Panc1 (cell line): ENCODE measurements at regions not wholly inside any gene's neighbourhood (a gene's known extent, or its start where the extent isn't known, plus 50 kb on each side); places are given as distances from the start of the nearest gene placed in this dataset.

Experiments
- ATAC-seq: fragments of 200-7000 bp; cut with Tn5 transposase; 2 replicates; pipeline ENCODE4 v1.9.1; 2020; ENCODE audit warnings: mild to moderate bottlenecking, moderate library complexity
- BruUV-seq: library from RNA; stranded (reverse); fragments of 400-500 nt; replicated peaks from 2 replicates; lab custom pipeline; 2021; lab: Mats Ljungman, UMichigan
- CTCF ChIA-PET: fragments of 300-600 bp; sonication (Branson Sonifier 250); formaldehyde crosslinking; loops from one replicate; lab custom pipeline; 2022; ENCODE audit warnings: antibody characterized with exemption; lab: Charles Lee
- POLR2A ChIA-PET: fragments of 300-600 bp; sonication (Branson Sonifier 250); formaldehyde crosslinking; loops from one replicate; lab custom pipeline; 2022; ENCODE audit warnings: antibody characterized with exemption; lab: Charles Lee
- DNase-seq: peaks from one replicate; pipeline ENCODE4 v3.0.0-alpha.2; 2010; ENCODE audit warnings: low read depth, low spot score
- H3K27ac ChIP-seq: 2 replicates; pipeline ENCODE4 v1.5.1; 2011; ENCODE audit warnings: mild to moderate bottlenecking, low read length, inconsistent platforms
- H3K27me3 ChIP-seq: fragments of 200-500 bp; sonication (Bioruptor generic); 2 replicates; pipeline ENCODE4 v1.6.0; 2014; ENCODE audit warnings: low read length, inconsistent platforms; ENCODE audit not compliant: control insufficient read depth, insufficient read depth
- H3K36me3 ChIP-seq: fragments of 200-500 bp; sonication (Bioruptor generic); 2 replicates; pipeline ENCODE4 v1.5.1; 2014; ENCODE audit warnings: inconsistent platforms, mild to moderate bottlenecking, low read length, moderate library complexity; ENCODE audit not compliant: control insufficient read depth, insufficient read depth
- H3K4me1 ChIP-seq: 2 replicates; pipeline ENCODE4 v1.5.1; 2011; ENCODE audit warnings: inconsistent platforms, mild to moderate bottlenecking, low read length, moderate library complexity; ENCODE audit not compliant: control insufficient read depth, insufficient read depth
- H3K4me3 ChIP-seq, 2 experiments: 2 replicates each; pipeline ENCODE4 v1.5.1; 2011 to 2012; ENCODE audit warnings: low read depth in 2 of 2, low read length in 2 of 2, mild to moderate bottlenecking in 2 of 2, inconsistent platforms in 1 of 2, moderate library complexity in 1 of 2
- H3K9me3 ChIP-seq: fragments of 200-500 bp; sonication (Bioruptor generic); 2 replicates; pipeline ENCODE4 v1.5.1; 2014; ENCODE audit warnings: low read depth, mild to moderate bottlenecking, inconsistent platforms, low read length, moderate library complexity; ENCODE audit not compliant: control insufficient read depth, insufficient read depth
- POLR2AphosphoS5 ChIP-seq: IDR thresholded peaks from 2 replicates; pipeline ENCODE4 v1.6.1; 2012; ENCODE audit warnings: mild to moderate bottlenecking, low read depth, low read length, moderate library complexity
- SIN3A ChIP-seq: IDR thresholded peaks from 2 replicates; pipeline ENCODE4 v1.6.1; 2012; ENCODE audit warnings: low read depth, mild to moderate bottlenecking, low read length, moderate library complexity, borderline replicate concordance; ENCODE audit not compliant: insufficient read depth
- TCF7L2 ChIP-seq: IDR thresholded peaks from 2 replicates; pipeline ENCODE4 v1.6.1; 2011; ENCODE audit warnings: mild to moderate bottlenecking, low read depth, low read length, inconsistent platforms
- in situ Hi-C: cut with HindIII; loops from 2 replicates; pipeline ENCODE4 v1.10.0; 2016; ENCODE audit warnings: low sequenced_read_pairs, low pct_unique_long_range_greater_than_20kb
- intact Hi-C: fragments of 100-400 bp; cut with micrococcal nuclease; formaldehyde crosslinking; loops from one replicate; pipeline ENCODE4 v1.10.0; 2022; ENCODE audit not compliant: unreplicated experiment
- TF ChIP-seq, protein P1 (sequence below): fragments of 450-650 bp; IDR thresholded peaks from 2 replicates; pipeline ENCODE4 v1.5.1; 2017; ENCODE audit warnings: mild to moderate bottlenecking
- TF ChIP-seq, protein P2 (sequence below), 2 experiments: IDR thresholded peaks; 2 replicates each; pipeline ENCODE4 v1.6.1; 2011 to 2012; ENCODE audit warnings: low read depth in 2 of 2, control low read depth in 1 of 2, low read length in 1 of 2, mild to moderate bottlenecking in 1 of 2, moderate library complexity in 1 of 2; ENCODE audit not compliant: insufficient read depth in 1 of 2

DNA sequence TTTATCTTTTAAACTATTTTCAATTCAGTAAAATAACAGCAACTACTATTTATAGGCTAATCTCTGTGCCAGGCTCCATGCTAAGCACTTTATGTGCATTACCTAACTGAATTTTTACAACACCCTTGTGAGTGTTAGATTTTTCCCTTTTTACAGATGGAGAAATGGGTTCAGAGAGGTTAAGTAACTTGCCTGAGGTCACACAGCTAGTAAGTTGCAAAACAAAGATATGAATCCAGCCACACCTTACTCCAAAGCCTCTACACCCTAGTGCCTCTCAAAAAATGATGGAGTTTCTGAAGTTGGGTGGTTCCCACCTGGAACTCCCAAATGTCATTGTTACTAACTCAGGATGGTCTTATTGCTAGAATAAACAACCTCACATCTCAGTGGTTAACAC lies 60.8 kb downstream of the RHOB start:
- CTCF ChIA-PET, result interaction anchor here (0.7 kb wide), 1 partner anchor 12 kb away, joined by 6 read pairs; no protein-coding TSS in a partner anchor
- POLR2A ChIA-PET, result no interaction called here
- Histone ChIP-seq H3K27ac (no peak overlapping the region), H3K36me3 (no peaks in the 10 kb centered on the region), H3K4me1 (no peaks in the 10 kb centered on the region), H3K4me3 (no peak overlapping the region), H3K27me3 (no peaks in the 10 kb centered on the region), H3K9me3 (no peaks in the 10 kb centered on the region)
- ATAC-seq, result no peak
- intact Hi-C loops (no loop called here), in situ Hi-C loops (no loop called here)
- DNase-seq, result no peak
- BruUV-seq, result no TSS peak
- TF ChIP-seq, protein P1, sequence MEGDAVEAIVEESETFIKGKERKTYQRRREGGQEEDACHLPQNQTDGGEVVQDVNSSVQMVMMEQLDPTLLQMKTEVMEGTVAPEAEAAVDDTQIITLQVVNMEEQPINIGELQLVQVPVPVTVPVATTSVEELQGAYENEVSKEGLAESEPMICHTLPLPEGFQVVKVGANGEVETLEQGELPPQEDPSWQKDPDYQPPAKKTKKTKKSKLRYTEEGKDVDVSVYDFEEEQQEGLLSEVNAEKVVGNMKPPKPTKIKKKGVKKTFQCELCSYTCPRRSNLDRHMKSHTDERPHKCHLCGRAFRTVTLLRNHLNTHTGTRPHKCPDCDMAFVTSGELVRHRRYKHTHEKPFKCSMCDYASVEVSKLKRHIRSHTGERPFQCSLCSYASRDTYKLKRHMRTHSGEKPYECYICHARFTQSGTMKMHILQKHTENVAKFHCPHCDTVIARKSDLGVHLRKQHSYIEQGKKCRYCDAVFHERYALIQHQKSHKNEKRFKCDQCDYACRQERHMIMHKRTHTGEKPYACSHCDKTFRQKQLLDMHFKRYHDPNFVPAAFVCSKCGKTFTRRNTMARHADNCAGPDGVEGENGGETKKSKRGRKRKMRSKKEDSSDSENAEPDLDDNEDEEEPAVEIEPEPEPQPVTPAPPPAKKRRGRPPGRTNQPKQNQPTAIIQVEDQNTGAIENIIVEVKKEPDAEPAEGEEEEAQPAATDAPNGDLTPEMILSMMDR, result no peak
- TF ChIP-seq TCF7L2 (no peak), SIN3A (no peak), POLR2AphosphoS5 (no peak)
- TF ChIP-seq, protein P2, sequence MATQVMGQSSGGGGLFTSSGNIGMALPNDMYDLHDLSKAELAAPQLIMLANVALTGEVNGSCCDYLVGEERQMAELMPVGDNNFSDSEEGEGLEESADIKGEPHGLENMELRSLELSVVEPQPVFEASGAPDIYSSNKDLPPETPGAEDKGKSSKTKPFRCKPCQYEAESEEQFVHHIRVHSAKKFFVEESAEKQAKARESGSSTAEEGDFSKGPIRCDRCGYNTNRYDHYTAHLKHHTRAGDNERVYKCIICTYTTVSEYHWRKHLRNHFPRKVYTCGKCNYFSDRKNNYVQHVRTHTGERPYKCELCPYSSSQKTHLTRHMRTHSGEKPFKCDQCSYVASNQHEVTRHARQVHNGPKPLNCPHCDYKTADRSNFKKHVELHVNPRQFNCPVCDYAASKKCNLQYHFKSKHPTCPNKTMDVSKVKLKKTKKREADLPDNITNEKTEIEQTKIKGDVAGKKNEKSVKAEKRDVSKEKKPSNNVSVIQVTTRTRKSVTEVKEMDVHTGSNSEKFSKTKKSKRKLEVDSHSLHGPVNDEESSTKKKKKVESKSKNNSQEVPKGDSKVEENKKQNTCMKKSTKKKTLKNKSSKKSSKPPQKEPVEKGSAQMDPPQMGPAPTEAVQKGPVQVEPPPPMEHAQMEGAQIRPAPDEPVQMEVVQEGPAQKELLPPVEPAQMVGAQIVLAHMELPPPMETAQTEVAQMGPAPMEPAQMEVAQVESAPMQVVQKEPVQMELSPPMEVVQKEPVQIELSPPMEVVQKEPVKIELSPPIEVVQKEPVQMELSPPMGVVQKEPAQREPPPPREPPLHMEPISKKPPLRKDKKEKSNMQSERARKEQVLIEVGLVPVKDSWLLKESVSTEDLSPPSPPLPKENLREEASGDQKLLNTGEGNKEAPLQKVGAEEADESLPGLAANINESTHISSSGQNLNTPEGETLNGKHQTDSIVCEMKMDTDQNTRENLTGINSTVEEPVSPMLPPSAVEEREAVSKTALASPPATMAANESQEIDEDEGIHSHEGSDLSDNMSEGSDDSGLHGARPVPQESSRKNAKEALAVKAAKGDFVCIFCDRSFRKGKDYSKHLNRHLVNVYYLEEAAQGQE (IDR thresholded peaks at IDR 0.05; ENCODE audit: insufficient read depth in 1 of 2, low read depth in 2 of 2, low read length in 1 of 2), result no peak

DNA sequence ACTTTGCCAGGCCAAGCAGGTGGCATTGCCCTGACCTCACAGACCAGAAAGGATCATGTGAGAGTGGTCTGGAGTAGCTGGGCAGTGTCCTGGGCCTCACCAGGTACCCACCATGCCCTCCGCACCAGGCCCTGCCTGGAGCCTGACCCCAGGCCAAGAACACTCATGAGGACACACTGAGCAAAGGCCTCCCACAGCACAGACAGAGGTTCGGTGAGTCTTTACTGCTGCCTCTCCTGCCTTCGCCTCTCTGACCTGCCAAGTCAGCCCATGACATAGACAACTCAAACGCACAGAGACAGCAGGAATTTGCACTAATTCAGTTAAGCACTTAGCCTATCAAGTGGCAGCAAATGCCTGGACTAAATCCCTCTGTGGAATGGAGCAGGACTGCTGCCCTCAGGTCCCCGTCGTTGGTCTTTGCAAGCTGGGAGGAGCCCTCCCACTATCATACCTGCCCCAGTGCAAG lies 62.5 kb downstream of the RHOB start:
- DNase-seq, result no peak
- intact Hi-C loops (no loop called here), in situ Hi-C loops (no loop called here)
- H3K4me1 ChIP-seq, result no peaks in the 10 kb centered on the region
- no TSS peak for BruUV-seq
- no peaks in the 10 kb centered on the region for H3K36me3 ChIP-seq
- POLR2A ChIA-PET, result no interaction called here
- no peak overlapping the region for H3K4me3 ChIP-seq
- no peak overlapping the region for H3K27ac ChIP-seq
- CTCF ChIA-PET, result interaction anchor here (0.6 kb wide), 1 partner anchor 127 kb away, joined by 6 read pairs; no protein-coding TSS in a partner anchor
- H3K27me3 ChIP-seq, result no peaks in the 10 kb centered on the region
- TF ChIP-seq SIN3A (no peak), POLR2AphosphoS5 (no peak), TCF7L2 (no peak)
- TF ChIP-seq, protein P1, result no peak
- TF ChIP-seq, protein P2 (IDR thresholded peaks at IDR 0.05; ENCODE audit: insufficient read depth in 1 of 2, low read depth in 2 of 2, low read length in 1 of 2), result no peak
- no peak for ATAC-seq
- no peaks in the 10 kb centered on the region for H3K9me3 ChIP-seq
